CD4-positive, alpha-beta T cell (primary cell): ENCODE measurements at regions not wholly inside any gene's neighbourhood (a gene's known extent, or its start where the extent isn't known, plus 50 kb on each side); places are given as distances from the start of the nearest gene placed in this dataset.

Experiments used
- ATAC-seq: fragments of 200-7000 bp; cut with Tn5 transposase; one replicate; pipeline ENCODE4 v1.10.0; 2022; ENCODE audit warnings: mild to moderate bottlenecking; ENCODE audit not compliant: poor library complexity
- CTCF ChIA-PET: fragments of 350-600 bp; sonication (Branson Sonifier 250); formaldehyde crosslinking; loops from one replicate; lab custom pipeline; 2021; ENCODE audit warnings: antibody characterized with exemption, inconsistent platforms; lab: Charles Lee
- POLR2A ChIA-PET: fragments of 350-600 bp; sonication (Branson Sonifier 250); formaldehyde crosslinking; loops from one replicate; lab custom pipeline; 2021; ENCODE audit warnings: antibody characterized with exemption, inconsistent platforms; lab: Charles Lee
- DNase-seq, 14 experiments: peaks; one replicate each; pipeline ENCODE4 v3.0.0-alpha.2; 2013 to 2020; ENCODE audit warnings: mixed read lengths in 2 of 14
- H3K27ac ChIP-seq, 2 donors: one replicate each; pipeline versions ENCODE4 v1.5.1 to v1.7.0; 2013; ENCODE audit warnings: low read length in 2 of 2, low read depth in 1 of 2, mild to moderate bottlenecking in 1 of 2
- H3K27me3 ChIP-seq, 2 experiments: 1 replicate in 1 of 2; 2 replicates in 1 of 2; pipeline versions ENCODE4 v1.6.1 to v1.7.0; 2013; ENCODE audit warnings: low read length in 2 of 2, control low read depth in 1 of 2, mild to moderate bottlenecking in 1 of 2, moderate library complexity in 1 of 2; ENCODE audit not compliant: insufficient read depth in 2 of 2, control insufficient read depth in 1 of 2
- H3K36me3 ChIP-seq: one replicate; pipeline ENCODE4 v1.6.1; 2013; ENCODE audit warnings: low read length, control low read depth; ENCODE audit not compliant: insufficient read depth
- H3K4me1 ChIP-seq: one replicate; pipeline ENCODE4 v1.6.1; 2013; ENCODE audit warnings: low read length, control low read depth; ENCODE audit not compliant: insufficient read depth
- H3K4me3 ChIP-seq: one replicate; pipeline ENCODE4 v1.5.1; 2013; ENCODE audit warnings: mild to moderate bottlenecking, low read length, moderate library complexity
- H3K9me3 ChIP-seq, 2 experiments: 1 replicate in 1 of 2; 2 replicates in 1 of 2; pipeline versions ENCODE4 v1.6.1 to v1.7.0; 2013; ENCODE audit warnings: low read length in 2 of 2, mild to moderate bottlenecking in 2 of 2, control low read depth in 1 of 2, moderate library complexity in 1 of 2; ENCODE audit not compliant: control insufficient read depth in 1 of 2, insufficient read depth in 1 of 2
- H3K27ac Mint-ChIP-seq: one replicate; pipeline ENCODE4 v1.8.0; 2020; ENCODE audit warnings: mixed read lengths
- H3K27me3 Mint-ChIP-seq: one replicate; pipeline ENCODE4 v1.8.0; 2021; ENCODE audit warnings: mixed read lengths
- H3K36me3 Mint-ChIP-seq: one replicate; pipeline ENCODE4 v1.8.0; 2021; ENCODE audit warnings: low read depth, mixed read lengths
- H3K4me1 Mint-ChIP-seq: one replicate; pipeline ENCODE4 v1.8.0; 2021; ENCODE audit warnings: low read depth, mixed read lengths
- H3K4me3 Mint-ChIP-seq: one replicate; pipeline ENCODE4 v1.8.0; 2020; ENCODE audit warnings: mild to moderate bottlenecking, mixed read lengths
- H3K9me3 Mint-ChIP-seq: one replicate; pipeline ENCODE4 v1.8.0; 2020; ENCODE audit warnings: mixed read lengths
- CTCF ChIP-seq: fragments of 200-600 bp; IDR thresholded peaks from one replicate; pipeline ENCODE4 v1.8.0; 2022; ENCODE audit warnings: antibody characterized with exemption, mild to moderate bottlenecking
- intact Hi-C, 2 experiments: fragments of 100-400 bp; cut with DNase I in 1 of 2; cut with micrococcal nuclease in 1 of 2; formaldehyde crosslinking; loops; one replicate each; pipeline versions ENCODE4 v1.15.1 to v1.9.0; 2023 to 2025; cut with DNase I, micrococcal nuclease

DNA sequence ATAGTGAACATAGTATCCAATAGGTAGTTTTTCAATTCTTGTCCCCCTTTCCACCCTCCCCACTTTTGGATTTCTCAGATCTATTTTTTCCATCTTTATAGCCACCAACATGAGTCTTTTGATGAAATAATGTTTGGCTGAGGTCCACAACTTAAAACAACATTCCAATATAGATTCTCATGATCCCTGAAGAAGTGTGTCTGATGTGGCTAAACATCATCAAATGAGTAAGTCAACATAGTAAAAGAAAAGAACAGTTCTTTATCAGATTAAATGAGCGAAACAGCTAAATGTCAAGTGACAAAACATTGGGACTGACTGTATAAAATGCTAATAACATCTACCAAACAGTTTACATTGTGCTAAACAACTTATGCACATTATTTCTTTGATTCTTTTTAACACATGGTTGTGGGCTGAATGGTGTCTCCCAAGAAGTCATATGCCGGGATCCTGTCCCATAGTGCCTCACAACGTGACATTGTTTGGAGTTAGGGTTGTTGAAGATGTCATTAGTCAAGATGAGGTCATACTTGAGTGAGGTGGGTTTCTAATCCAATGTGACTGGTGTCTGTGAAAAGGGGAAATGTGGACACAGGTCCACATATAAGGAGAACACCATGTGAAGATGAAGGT, 453.6 kb downstream of the LTN1 start:
- Mint-ChIP-seq H3K27ac (no peak overlapping the region), H3K9me3 (no peaks in the 10 kb centered on the region), H3K27me3 (peaks cover 22% of the 10 kb centered on the region), H3K4me1 (no peaks in the 10 kb centered on the region), H3K4me3 (no peak overlapping the region), H3K36me3 (no peaks in the 10 kb centered on the region)
- Histone ChIP-seq H3K27me3 (no peaks in the 10 kb centered on the region), H3K36me3 (no peaks in the 10 kb centered on the region), H3K4me3 (no peak overlapping the region), H3K9me3 (no peaks in the 10 kb centered on the region), H3K4me1 (no peaks in the 10 kb centered on the region), H3K27ac (no peak overlapping the region)
- ChIA-PET CTCF (no interaction called here), POLR2A (no interaction called here)
- no peak for TF ChIP-seq CTCF
- DNase-seq (no peak), ATAC-seq (no peak)
- intact Hi-C loops = no loop called here

DNA sequence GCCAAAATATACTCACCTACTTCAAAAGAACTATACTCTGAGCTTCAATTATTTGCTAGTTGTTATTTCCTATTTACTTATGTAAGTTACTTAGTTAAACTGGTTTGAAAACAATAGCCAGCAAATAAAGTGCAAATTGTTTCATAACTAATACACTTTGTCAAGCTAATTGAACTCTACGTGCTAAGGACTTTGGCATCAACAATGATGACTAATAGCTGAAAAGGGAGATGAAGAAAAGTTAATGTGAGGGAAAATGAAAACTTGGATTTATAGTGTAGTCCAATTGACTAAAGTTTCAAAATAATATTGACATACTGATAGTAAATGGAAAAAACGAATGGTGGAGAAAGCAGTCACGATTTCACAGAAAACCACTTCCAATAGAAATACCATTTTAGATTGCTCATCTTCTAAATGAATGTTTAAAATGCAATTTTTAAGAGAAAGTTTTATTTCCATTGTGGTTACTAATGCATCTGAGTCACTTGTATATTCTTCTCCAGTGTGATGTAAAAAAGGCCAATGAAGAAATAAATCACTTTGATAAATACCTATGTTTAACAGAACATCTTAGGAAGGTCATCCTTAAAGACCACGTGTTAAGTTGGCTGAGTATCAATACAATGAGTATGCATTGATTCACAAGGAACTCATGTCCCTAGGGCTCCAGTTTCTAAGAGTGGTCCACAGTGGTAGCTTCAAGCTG, 455.2 kb downstream of the LTN1 start:
- no peak for TF ChIP-seq CTCF
- Histone ChIP-seq H3K27me3 (peaks cover 0 to 4% of the 10 kb centered on the region in 2 experiments), H3K4me1 (no peaks in the 10 kb centered on the region), H3K9me3 (no peaks in the 10 kb centered on the region), H3K4me3 (no peak overlapping the region), H3K36me3 (no peaks in the 10 kb centered on the region), H3K27ac (no peak overlapping the region)
- ChIA-PET POLR2A (no interaction called here), CTCF (no interaction called here)
- DNase-seq = no peak
- H3K4me1 Mint-ChIP-seq = no peaks in the 10 kb centered on the region
- H3K27ac Mint-ChIP-seq = no peak overlapping the region
- H3K36me3 Mint-ChIP-seq = no peaks in the 10 kb centered on the region
- intact Hi-C loops = no loop called here
- no peaks in the 10 kb centered on the region for H3K9me3 Mint-ChIP-seq
- ATAC-seq = no peak
- H3K4me3 Mint-ChIP-seq = no peak overlapping the region
- H3K27me3 Mint-ChIP-seq = peaks cover 33% of the 10 kb centered on the region

- Histone ChIP-seq H3K27ac (no peak overlapping the region), H3K27me3 (peaks cover 0 to 12% of the 10 kb centered on the region in 2 experiments), H3K4me3 (no peak overlapping the region), H3K36me3 (no peaks in the 10 kb centered on the region), H3K9me3 (no peaks in the 10 kb centered on the region), H3K4me1 (no peaks in the 10 kb centered on the region)
- no peak for TF ChIP-seq CTCF
- DNase-seq (no peak), ATAC-seq (no peak)
- no peak overlapping the region for H3K4me3 Mint-ChIP-seq
- CTCF ChIA-PET = no interaction called here
- no peaks in the 10 kb centered on the region for H3K4me1 Mint-ChIP-seq
- intact Hi-C loops = no loop called here
- no peaks in the 10 kb centered on the region for H3K36me3 Mint-ChIP-seq
- POLR2A ChIA-PET = no interaction called here
- H3K27me3 Mint-ChIP-seq = peaks cover 38% of the 10 kb centered on the region
- no peak overlapping the region for H3K27ac Mint-ChIP-seq
- no peaks in the 10 kb centered on the region for H3K9me3 Mint-ChIP-seq
Observed at GRCh38 chr21:28532446-28532845, 460.2 kb downstream of the LTN1 start.
